IMR-90 (cell line): ENCODE measurements at regions not wholly inside any gene's neighbourhood (a gene's known extent, or its start where the extent isn't known, plus 50 kb on each side); places are given as distances from the start of the nearest gene placed in this dataset.
A peak's percentile ranks its signal among the peaks of the same experiment; 100 is the strongest.

Experiments
- ATAC-seq: fragments of 200-7000 bp; cut with Tn5 transposase; 2 replicates; pipeline ENCODE4 v1.9.1; 2020; ENCODE audit warnings: low read depth, mild to moderate bottlenecking, moderate library complexity
- BruUV-seq: library from RNA; stranded (reverse); fragments of 400-500 nt; replicated peaks from 2 replicates; lab custom pipeline; 2021; lab: Mats Ljungman, UMichigan
- CTCF ChIA-PET: fragments of 300-600 bp; formaldehyde crosslinking; extraction: SDS; loops from one replicate; lab custom pipeline; 2021; ENCODE audit warnings: antibody characterized with exemption; lab: Yijun Ruan, JAX
- POLR2A ChIA-PET: fragments of 300-600 bp; sonication (Branson Sonifier 250); formaldehyde crosslinking; loops from one replicate; lab custom pipeline; 2022; ENCODE audit warnings: antibody characterized with exemption; ENCODE audit not compliant: unreplicated experiment; lab: Charles Lee
- DNase-seq: peaks from one replicate; pipeline ENCODE4 v3.0.0; 2013
- H2AFZ ChIP-seq: replicated peaks from 2 replicates; pipeline ENCODE3; 2013; ENCODE audit warnings: low read length, mild to moderate bottlenecking; ENCODE audit not compliant: poor library complexity
- H2AK5ac ChIP-seq: 2 replicates; pipeline ENCODE4 v1.6.1; 2013; ENCODE audit warnings: low read depth, low read length, inconsistent platforms
- H2AK9ac ChIP-seq: replicated peaks from 2 replicates; pipeline ENCODE3; 2013; ENCODE audit warnings: mild to moderate bottlenecking, low read depth, low read length, moderate library complexity; ENCODE audit not compliant: poor library complexity
- H2BK120ac ChIP-seq: 2 replicates; pipeline ENCODE4 v1.6.1; 2013; ENCODE audit warnings: low read depth, low read length, inconsistent platforms
- H2BK15ac ChIP-seq: 3 replicates; pipeline ENCODE4 v1.6.1; 2013; ENCODE audit warnings: low read depth, low read length, inconsistent platforms
- H2BK20ac ChIP-seq: 2 replicates; pipeline ENCODE4 v1.6.1; 2013; ENCODE audit warnings: low read depth, mild to moderate bottlenecking, inconsistent platforms, low read length, moderate library complexity
- H2BK5ac ChIP-seq: 2 replicates; pipeline ENCODE4 v1.6.1; 2013; ENCODE audit warnings: mild to moderate bottlenecking, low read depth, low read length, inconsistent platforms; ENCODE audit not compliant: poor library complexity, severe bottlenecking
- H3K14ac ChIP-seq: replicated peaks from 2 replicates; pipeline ENCODE4 v1.6.1; 2013; ENCODE audit warnings: low read depth, low read length, inconsistent platforms
- H3K18ac ChIP-seq: 2 replicates; pipeline ENCODE4 v1.6.1; 2013; ENCODE audit warnings: low read depth, low read length, control low read depth
- H3K23ac ChIP-seq: 2 replicates; pipeline ENCODE4 v1.6.1; 2013; ENCODE audit warnings: low read depth, low read length, inconsistent platforms
- H3K27ac ChIP-seq: 2 replicates; pipeline ENCODE4 v1.5.1; 2013; ENCODE audit warnings: mild to moderate bottlenecking, control low read depth, low read length; ENCODE audit not compliant: insufficient read depth
- H3K27me3 ChIP-seq: 2 replicates; pipeline ENCODE4 v1.6.1; 2013; ENCODE audit warnings: low read length; ENCODE audit not compliant: control insufficient read depth, insufficient read depth
- H3K36me3 ChIP-seq: 2 replicates; pipeline ENCODE4 v1.6.1; 2013; ENCODE audit warnings: low read length, mixed read lengths; ENCODE audit not compliant: control insufficient read depth, insufficient read depth
- H3K4ac ChIP-seq: 2 replicates; pipeline ENCODE4 v1.6.1; 2013; ENCODE audit warnings: low read depth, low read length, inconsistent platforms
- H3K4me1 ChIP-seq: 2 replicates; pipeline ENCODE4 v1.6.1; 2013; ENCODE audit warnings: low read length, mixed read lengths; ENCODE audit not compliant: control insufficient read depth, insufficient read depth
- H3K4me2 ChIP-seq: 2 replicates; pipeline ENCODE4 v1.6.1; 2013; ENCODE audit warnings: low read depth, mild to moderate bottlenecking, control low read depth, low read length, moderate library complexity
- H3K4me3 ChIP-seq: 2 replicates; pipeline ENCODE4 v1.5.1; 2013; ENCODE audit warnings: low read depth, mild to moderate bottlenecking, control low read depth, low read length, moderate library complexity; ENCODE audit not compliant: insufficient read depth
- H3K56ac ChIP-seq: 2 replicates; pipeline ENCODE4 v1.6.1; 2013; ENCODE audit warnings: low read length, inconsistent platforms; ENCODE audit not compliant: insufficient read depth; ENCODE audit errors: extremely low read depth
- H3K79me1 ChIP-seq, 2 experiments: 2 replicates each; pipeline ENCODE4 v1.6.1; 2013; ENCODE audit warnings: low read length in 2 of 2, inconsistent platforms in 1 of 2, low read depth in 1 of 2
- H3K9ac ChIP-seq: 2 replicates; pipeline ENCODE4 v1.6.1; 2013; ENCODE audit warnings: low read depth, low read length, control low read depth
- H3K9me1 ChIP-seq: 2 replicates; pipeline ENCODE4 v1.6.1; 2013; ENCODE audit warnings: low read length, inconsistent platforms; ENCODE audit not compliant: insufficient read depth
- H3K9me3 ChIP-seq: 2 replicates; pipeline ENCODE4 v1.6.1; 2013; ENCODE audit warnings: low read length; ENCODE audit not compliant: control insufficient read depth, insufficient read depth
- H4K20me1 ChIP-seq: 2 replicates; pipeline ENCODE4 v1.6.1; 2013; ENCODE audit warnings: low read length, inconsistent platforms; ENCODE audit not compliant: insufficient read depth
- H4K5ac ChIP-seq: 2 replicates; pipeline ENCODE4 v1.6.1; 2013; ENCODE audit warnings: mild to moderate bottlenecking, low read depth, low read length, control low read depth
- H4K8ac ChIP-seq, 2 experiments: 2 replicates each; pipeline ENCODE4 v1.6.1; 2013; ENCODE audit warnings: low read depth in 2 of 2, low read length in 2 of 2, control low read depth in 1 of 2, inconsistent platforms in 1 of 2
- H4K91ac ChIP-seq: 2 replicates; pipeline ENCODE4 v1.6.1; 2013; ENCODE audit warnings: low read depth, low read length, inconsistent platforms; ENCODE audit not compliant: insufficient read depth
- BHLHE40 ChIP-seq: fragments of 150-350 bp; IDR thresholded peaks from 2 replicates; pipeline ENCODE4 v1.6.1; 2016; ENCODE audit warnings: mild to moderate bottlenecking, low read depth, low read length
- CEBPB ChIP-seq: IDR thresholded peaks from 2 replicates; pipeline ENCODE4 v1.6.1; 2012; ENCODE audit warnings: low read depth, low read length, improper control_type of control experiment
- CHD1 ChIP-seq: IDR thresholded peaks from 2 replicates; pipeline ENCODE4 v1.6.1; 2012; ENCODE audit warnings: low read depth, low read length, improper control_type of control experiment
- MAZ ChIP-seq: IDR thresholded peaks from 2 replicates; pipeline ENCODE4 v1.6.1; 2012; ENCODE audit warnings: low read depth, mild to moderate bottlenecking, low read length, improper control_type of control experiment, moderate library complexity, borderline replicate concordance
- SMC3 ChIP-seq: fragments of 150-350 bp; IDR thresholded peaks from 2 replicates; pipeline ENCODE4 v1.6.1; 2016; ENCODE audit warnings: low read depth, mild to moderate bottlenecking, antibody characterized with exemption, low read length, moderate library complexity
- WGBS, 2 experiments: methylation state at CpG; one replicate each; pipeline versions ENCODE4 v1.1.5 to v1.1.7; 2013; ENCODE audit warnings: missing lambda C conversion rate in 2 of 2; ENCODE audit not compliant: insufficient read length in 1 of 2; ENCODE audit errors: extremely low coverage in 2 of 2; 5-methylcytosine and 5-hydroxymethylcytosine counted together
- dilution Hi-C: fragments of 300-500 bp; cut with HindIII; formaldehyde crosslinking; loops from one replicate; pipeline ENCODE4 v1.14.3; 2018; ENCODE audit warnings: low sequenced_read_pairs; ENCODE audit not compliant: unreplicated experiment
- in situ Hi-C: fragments of 300-500 bp; cut with MboI; formaldehyde crosslinking; loops from 3 replicates; pipeline ENCODE4 v1.14.3; 2019; ENCODE audit warnings: low sequenced_read_pairs, inconsistent platforms, mixed read lengths
- intact Hi-C: fragments of 100-400 bp; cut with micrococcal nuclease; formaldehyde crosslinking; loops from 2 replicates; pipeline ENCODE4 v1.10.0; 2022

DNA sequence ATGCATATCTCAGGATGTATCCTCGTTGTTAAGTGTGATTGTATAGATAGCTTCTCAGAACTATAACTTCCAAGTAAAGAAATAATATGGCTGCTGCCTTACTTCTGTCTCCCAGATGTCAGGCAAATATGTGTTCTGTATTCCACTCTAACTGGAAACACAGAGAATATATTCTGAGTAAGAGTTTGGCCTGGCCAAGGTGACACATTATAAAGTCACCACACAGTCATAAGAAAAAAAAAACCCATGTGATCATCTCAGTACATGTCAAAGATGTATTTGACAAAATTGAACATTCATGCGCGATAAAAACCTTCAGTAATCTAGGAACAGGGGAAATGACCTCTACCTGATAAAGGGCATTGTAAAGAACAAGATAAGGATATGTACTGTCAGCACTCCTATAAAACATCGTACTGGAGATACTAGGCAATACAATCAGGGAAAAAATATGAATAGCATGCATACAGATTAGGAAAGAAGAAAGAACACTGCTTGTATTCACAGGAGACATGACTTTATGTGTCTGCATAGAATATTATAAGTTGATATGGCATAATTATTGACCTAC, 207.1 kb downstream of the ZNF330 start:
- no peaks in the 10 kb centered on the region for H3K9me1 ChIP-seq
- no peak overlapping the region for H3K4me3 ChIP-seq
- no peak overlapping the region for H3K56ac ChIP-seq
- H3K14ac ChIP-seq = no peak overlapping the region
- peaks cover 9% of the 10 kb centered on the region for H3K4me1 ChIP-seq
- no peaks in the 10 kb centered on the region for H3K79me1 ChIP-seq
- dilution Hi-C loops (no loop called here), intact Hi-C loops (no loop called here), in situ Hi-C loops (no loop called here)
- no peak overlapping the region for H2AK5ac ChIP-seq
- no peaks in the 10 kb centered on the region for H3K36me3 ChIP-seq
- no peak overlapping the region for H2BK120ac ChIP-seq
- no peak overlapping the region for H4K5ac ChIP-seq
- no peak overlapping the region for H2AK9ac ChIP-seq
- no peak overlapping the region for H3K9ac ChIP-seq
- no CpG with 5 or more reads among the region's 4 CpGs for WGBS, 2 experiments
- no peaks in the 10 kb centered on the region for H3K27me3 ChIP-seq
- H4K20me1 ChIP-seq = no peaks in the 10 kb centered on the region
- H2BK20ac ChIP-seq = no peak overlapping the region
- no peak overlapping the region for H3K4me2 ChIP-seq
- no peak overlapping the region for H3K23ac ChIP-seq
- DNase-seq = peak; percentile 47
- no peak overlapping the region for H3K4ac ChIP-seq
- ChIA-PET POLR2A (no interaction called here), CTCF (no interaction called here)
- no peak overlapping the region for H2BK15ac ChIP-seq
- H2AFZ ChIP-seq = no peak overlapping the region
- H3K9me3 ChIP-seq = no peaks in the 10 kb centered on the region; the same call in 1 of the 2 replicates
- H3K18ac ChIP-seq = no peak overlapping the region
- H4K91ac ChIP-seq = no peak overlapping the region
- no peak overlapping the region for H4K8ac ChIP-seq
- no peak overlapping the region for H2BK5ac ChIP-seq
- TF ChIP-seq MAZ = no peak
- TF ChIP-seq SMC3 = no peak
- TF ChIP-seq BHLHE40 = no peak
- TF ChIP-seq CEBPB = no peak
- TF ChIP-seq CHD1 = no peak
- ATAC-seq = no peak
- H3K27ac ChIP-seq = no peak overlapping the region
- no TSS peak for BruUV-seq
